IPS-20b (cell line): ENCODE measurements at regions not wholly inside any gene's neighbourhood (a gene's known extent, or its start where the extent isn't known, plus 50 kb on each side); places are given as distances from the start of the nearest gene placed in this dataset.

ENCODE experiments used
- H3K27ac ChIP-seq: one replicate; pipeline ENCODE4 v1.5.1; 2013; ENCODE audit warnings: low read length
- H3K27me3 ChIP-seq: 2 replicates; pipeline ENCODE4 v1.6.1; 2013; ENCODE audit warnings: mild to moderate bottlenecking, low read length, inconsistent platforms; ENCODE audit not compliant: insufficient read depth
- H3K36me3 ChIP-seq: 2 replicates; pipeline ENCODE4 v1.6.1; 2013; ENCODE audit warnings: low read depth, mild to moderate bottlenecking, inconsistent platforms, low read length, moderate library complexity; ENCODE audit not compliant: insufficient read depth
- H3K4me1 ChIP-seq: 2 replicates; pipeline ENCODE4 v1.6.1; 2013; ENCODE audit warnings: mild to moderate bottlenecking, control low read depth, inconsistent platforms, low read length, moderate library complexity; ENCODE audit not compliant: insufficient read depth
- H3K4me3 ChIP-seq: 2 replicates; pipeline ENCODE4 v1.5.1; 2013; ENCODE audit warnings: mild to moderate bottlenecking, low read length, inconsistent platforms
- H3K9ac ChIP-seq: 2 replicates; pipeline ENCODE4 v1.6.1; 2013; ENCODE audit warnings: low read depth, mild to moderate bottlenecking, inconsistent platforms, low read length, moderate library complexity
- H3K9me3 ChIP-seq: 2 replicates; pipeline ENCODE4 v1.6.1; 2013; ENCODE audit warnings: mild to moderate bottlenecking, low read depth, low read length, inconsistent platforms; ENCODE audit not compliant: insufficient read depth

DNA sequence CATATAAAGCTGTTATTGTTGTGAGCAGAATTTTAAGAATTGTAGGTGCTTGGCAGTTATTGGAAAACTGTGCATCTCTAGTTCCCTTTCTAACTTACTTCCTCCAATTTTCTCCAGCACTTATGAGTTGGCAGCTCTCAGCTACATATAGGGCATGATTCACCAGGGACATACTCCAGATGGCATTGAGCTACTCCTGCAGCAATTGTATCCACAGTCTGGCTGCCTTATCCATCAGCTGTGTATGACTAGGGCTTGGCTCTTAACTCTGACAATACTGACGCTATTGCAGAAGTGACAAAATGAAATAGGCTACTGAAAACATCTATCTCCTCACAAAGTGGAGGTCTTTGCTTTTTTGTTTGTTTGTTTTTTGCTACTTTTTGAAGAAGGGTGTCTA, 276.7 kb downstream of the POU4F1 start:
- Histone ChIP-seq H3K9me3 (no peaks in the 10 kb centered on the region), H3K27ac (no peak overlapping the region)

DNA sequence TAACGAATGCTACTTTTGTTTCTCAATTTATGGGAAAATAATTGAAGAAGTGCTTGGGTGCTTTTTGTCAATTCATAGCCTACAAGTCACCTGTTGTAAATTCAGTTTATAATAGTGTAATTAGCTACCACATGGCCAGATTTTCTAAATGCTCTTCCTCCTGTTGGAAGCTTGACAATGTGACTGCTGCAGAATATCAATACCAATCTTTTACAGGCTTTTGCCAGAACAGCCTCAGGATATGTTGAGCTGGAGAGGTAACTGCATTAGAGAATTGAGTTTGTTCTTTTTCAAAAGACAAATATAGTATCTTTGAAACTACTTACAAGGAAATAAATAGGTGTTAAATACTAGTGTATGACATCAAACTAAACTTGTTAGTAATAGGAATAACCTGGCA, 277.8 kb downstream of the POU4F1 start:
- Histone ChIP-seq H3K27ac (no peak overlapping the region), H3K4me1 (no peaks in the 10 kb centered on the region), H3K4me3 (no peak overlapping the region), H3K36me3 (no peaks in the 10 kb centered on the region), H3K9me3 (no peaks in the 10 kb centered on the region), H3K27me3 (no peaks in the 10 kb centered on the region), H3K9ac (no peak overlapping the region)

More for the DNA sequence above, 276.7 kb downstream of the POU4F1 start:
- Histone ChIP-seq H3K27me3 (no peaks in the 10 kb centered on the region), H3K9ac (no peak overlapping the region), H3K4me3 (no peak overlapping the region), H3K36me3 (no peaks in the 10 kb centered on the region), H3K4me1 (no peaks in the 10 kb centered on the region)

DNA sequence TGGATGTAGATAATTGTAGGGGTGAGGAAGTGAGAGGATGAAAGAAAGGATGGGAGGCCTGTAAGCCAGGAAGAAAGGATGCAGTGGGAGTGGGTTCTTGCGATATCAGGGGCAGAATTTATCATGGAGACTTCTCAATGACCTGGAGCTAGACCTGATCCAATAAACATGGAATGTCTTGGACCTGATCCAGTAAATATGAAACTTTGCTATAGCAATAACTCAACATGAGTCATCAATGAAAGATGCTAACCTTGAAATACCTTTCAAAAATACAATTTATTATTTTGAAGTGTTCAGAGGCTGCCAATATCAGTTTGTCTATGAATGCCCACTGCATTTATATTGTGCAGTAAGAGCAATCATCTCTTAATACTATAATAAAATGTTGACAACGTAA, 279.5 kb downstream of the POU4F1 start:
- no peak overlapping the region for H3K9ac ChIP-seq
- no peaks in the 10 kb centered on the region for H3K36me3 ChIP-seq
- no peaks in the 10 kb centered on the region for H3K9me3 ChIP-seq
- H3K4me3 ChIP-seq = no peak overlapping the region
- H3K4me1 ChIP-seq = no peaks in the 10 kb centered on the region
- no peaks in the 10 kb centered on the region for H3K27me3 ChIP-seq
- H3K27ac ChIP-seq = no peak overlapping the region

DNA sequence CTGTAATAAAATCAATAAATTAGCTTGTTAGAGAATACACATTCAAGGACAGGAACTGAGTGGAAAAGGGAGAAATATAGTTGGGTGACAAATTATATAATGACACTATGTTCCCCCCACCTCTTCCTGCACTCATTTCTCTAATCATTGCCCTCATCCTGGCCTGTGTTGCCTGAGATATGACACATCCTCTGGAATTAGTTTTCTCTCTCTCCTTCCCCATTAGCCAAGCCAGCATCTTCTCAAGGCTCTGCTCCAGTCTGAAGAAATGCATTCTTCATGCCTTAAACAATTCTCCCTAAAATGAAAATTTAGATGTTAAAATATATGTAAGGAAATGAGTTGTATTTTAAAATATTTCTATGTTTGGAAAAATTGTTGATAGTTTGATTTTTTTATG, 280.3 kb downstream of the POU4F1 start:
- no peaks in the 10 kb centered on the region for H3K4me1 ChIP-seq
- H3K9ac ChIP-seq = no peak overlapping the region
- no peak overlapping the region for H3K27ac ChIP-seq

DNA sequence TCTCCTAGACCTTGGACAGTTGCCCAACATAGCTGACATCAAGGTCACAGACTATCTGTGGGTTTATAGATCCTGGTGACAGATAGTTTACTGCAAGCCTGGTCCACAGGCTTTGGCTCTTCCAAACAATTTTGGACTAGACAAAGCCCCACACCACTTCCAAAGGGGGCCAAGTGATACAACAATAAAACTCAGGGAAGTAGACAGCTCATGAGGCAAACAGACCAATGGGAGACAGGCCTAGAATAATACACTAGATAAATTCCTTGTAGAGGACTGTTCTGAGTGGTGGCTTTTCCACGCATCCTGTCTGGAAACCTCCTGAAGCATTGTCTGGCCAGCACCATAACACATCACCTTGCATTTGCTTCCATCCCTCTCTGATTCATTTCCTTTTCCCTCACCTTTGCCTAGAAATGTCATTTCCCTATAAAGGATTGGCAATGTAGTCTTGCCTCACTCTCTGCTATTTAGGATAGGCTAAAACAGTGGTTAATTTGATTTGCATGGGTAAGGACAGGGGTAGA, 284.2 kb downstream of the POU4F1 start:
- Histone ChIP-seq H3K4me1 (no peaks in the 10 kb centered on the region), H3K9me3 (no peaks in the 10 kb centered on the region), H3K36me3 (no peaks in the 10 kb centered on the region), H3K9ac (no peak overlapping the region), H3K27ac (no peak overlapping the region), H3K27me3 (no peaks in the 10 kb centered on the region), H3K4me3 (no peak overlapping the region)

More for the DNA sequence above, 280.3 kb downstream of the POU4F1 start:
- H3K4me3 ChIP-seq = no peak overlapping the region
- no peaks in the 10 kb centered on the region for H3K36me3 ChIP-seq
- H3K9me3 ChIP-seq = no peaks in the 10 kb centered on the region
- H3K27me3 ChIP-seq = no peaks in the 10 kb centered on the region

DNA sequence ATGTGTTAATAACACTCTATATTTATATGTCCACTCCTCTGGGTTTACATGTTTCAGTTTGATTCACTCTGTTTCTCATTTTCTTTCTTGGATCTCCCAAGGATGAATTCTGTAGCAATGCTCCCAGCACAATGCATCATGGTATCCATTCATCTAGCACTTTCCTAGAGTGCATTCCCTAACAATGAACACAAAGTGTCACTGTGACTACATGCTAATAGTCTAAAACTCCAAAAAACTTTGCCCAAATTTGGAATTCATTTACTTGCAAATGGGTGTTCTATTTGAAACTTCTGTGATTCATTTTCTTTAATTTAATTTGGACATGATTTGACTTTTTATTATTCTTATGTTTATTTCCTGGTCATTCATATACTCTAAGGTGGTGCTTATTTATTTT, 286.3 kb downstream of the POU4F1 start:
- no peak overlapping the region for H3K9ac ChIP-seq

DNA sequence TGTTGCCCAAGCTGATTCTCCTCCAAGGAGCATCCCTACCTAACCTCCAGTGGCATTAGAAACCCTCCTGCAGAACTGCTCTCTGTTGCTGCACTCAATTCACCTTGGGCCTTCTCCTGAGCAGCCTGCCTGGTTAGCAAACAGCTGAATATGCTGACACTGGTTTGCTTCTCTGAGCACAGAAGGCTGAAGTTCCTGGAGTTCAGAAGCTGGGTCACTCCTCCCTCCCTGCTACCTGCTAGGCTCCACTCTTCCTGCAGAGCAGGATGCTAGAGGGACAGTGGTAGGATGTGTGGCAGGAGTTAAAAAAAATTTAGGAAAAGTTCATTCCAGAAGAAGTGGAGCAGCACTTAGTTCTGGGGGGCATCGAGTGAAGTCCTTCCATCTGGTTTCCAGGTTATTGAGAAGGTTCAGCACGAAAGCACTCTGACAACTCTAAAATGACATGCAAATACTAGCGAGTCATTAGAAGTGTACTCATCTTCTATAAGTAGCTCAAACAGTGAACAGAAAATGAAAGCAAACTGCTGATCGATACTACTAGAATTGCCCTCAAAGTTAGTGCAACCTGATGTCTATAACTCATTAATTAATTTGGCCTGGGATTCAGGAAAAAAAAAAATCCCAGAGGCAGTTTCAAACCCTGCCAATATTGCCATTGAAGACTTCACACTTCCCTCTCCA, 293.7 kb downstream of the POU4F1 start:
- no peak overlapping the region for H3K27ac ChIP-seq
- H3K27me3 ChIP-seq = no peaks in the 10 kb centered on the region
- no peak overlapping the region for H3K9ac ChIP-seq
- no peaks in the 10 kb centered on the region for H3K4me1 ChIP-seq
- H3K9me3 ChIP-seq = no peaks in the 10 kb centered on the region
- no peak overlapping the region for H3K4me3 ChIP-seq
- no peaks in the 10 kb centered on the region for H3K36me3 ChIP-seq

More for the DNA sequence above, 286.3 kb downstream of the POU4F1 start:
- Histone ChIP-seq H3K4me3 (no peak overlapping the region), H3K27ac (no peak overlapping the region), H3K9me3 (no peaks in the 10 kb centered on the region), H3K4me1 (no peaks in the 10 kb centered on the region), H3K27me3 (no peaks in the 10 kb centered on the region), H3K36me3 (no peaks in the 10 kb centered on the region)

DNA sequence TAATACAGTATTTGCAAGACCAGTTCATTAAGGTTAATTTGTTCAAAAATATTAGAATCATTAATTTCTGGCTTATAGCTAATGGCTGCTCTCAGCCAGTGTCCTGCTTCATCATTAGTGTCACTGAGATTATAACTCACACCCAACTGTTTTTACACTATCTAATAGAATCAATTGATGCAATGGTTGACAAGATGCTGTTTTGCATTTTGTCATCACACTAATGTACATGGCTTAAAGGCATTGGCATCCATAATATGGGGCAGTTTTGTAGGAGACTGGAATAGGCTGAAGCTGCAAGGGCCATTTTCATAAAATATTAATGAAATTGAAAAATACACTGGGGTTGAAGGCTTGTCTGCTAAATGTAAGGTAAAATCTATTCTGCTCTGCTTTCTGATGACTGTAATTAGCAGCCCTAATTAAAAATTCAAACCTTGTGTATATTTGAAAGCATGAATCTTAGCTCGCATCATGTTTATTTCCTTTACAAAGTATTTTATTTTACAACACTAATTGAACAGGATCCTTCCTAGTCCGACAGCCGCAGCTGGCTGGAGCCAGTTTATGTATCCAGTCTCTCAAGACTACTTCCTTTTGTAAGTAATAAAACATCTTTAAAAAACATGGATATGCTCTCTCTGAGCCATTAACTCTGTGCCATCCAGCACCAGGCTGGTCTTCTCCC, 296.7 kb downstream of the POU4F1 start:
- Histone ChIP-seq H3K27me3 (no peaks in the 10 kb centered on the region), H3K36me3 (no peaks in the 10 kb centered on the region), H3K27ac (no peak overlapping the region)

DNA sequence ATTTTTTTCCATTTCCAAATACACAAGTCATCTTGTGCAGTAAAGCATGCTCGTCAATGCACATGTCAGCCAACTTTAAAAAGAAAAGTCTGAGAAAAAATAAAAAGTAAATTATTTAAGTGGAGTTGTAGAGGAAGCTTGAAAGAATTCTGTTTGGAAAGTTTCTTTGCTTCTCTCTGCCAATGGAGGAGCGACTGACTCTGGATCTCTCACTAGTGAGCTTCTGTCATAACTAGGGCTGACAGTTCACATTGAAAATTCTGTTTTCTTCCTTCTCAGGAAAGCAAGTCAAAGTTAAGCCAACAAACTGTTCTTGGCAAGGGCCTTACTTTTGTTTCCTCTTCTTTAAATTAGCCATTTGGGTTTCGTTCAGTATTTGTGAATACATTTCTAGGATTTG, 298.2 kb downstream of the POU4F1 start:
- H3K9me3 ChIP-seq = no peaks in the 10 kb centered on the region
- no peak overlapping the region for H3K27ac ChIP-seq
- no peaks in the 10 kb centered on the region for H3K36me3 ChIP-seq
- no peak overlapping the region for H3K4me3 ChIP-seq
- no peaks in the 10 kb centered on the region for H3K4me1 ChIP-seq
- H3K27me3 ChIP-seq = no peaks in the 10 kb centered on the region
- H3K9ac ChIP-seq = no peak overlapping the region

More for the DNA sequence above, 296.7 kb downstream of the POU4F1 start:
- Histone ChIP-seq H3K4me3 (no peak overlapping the region), H3K9me3 (no peaks in the 10 kb centered on the region), H3K4me1 (no peaks in the 10 kb centered on the region), H3K9ac (no peak overlapping the region)

DNA sequence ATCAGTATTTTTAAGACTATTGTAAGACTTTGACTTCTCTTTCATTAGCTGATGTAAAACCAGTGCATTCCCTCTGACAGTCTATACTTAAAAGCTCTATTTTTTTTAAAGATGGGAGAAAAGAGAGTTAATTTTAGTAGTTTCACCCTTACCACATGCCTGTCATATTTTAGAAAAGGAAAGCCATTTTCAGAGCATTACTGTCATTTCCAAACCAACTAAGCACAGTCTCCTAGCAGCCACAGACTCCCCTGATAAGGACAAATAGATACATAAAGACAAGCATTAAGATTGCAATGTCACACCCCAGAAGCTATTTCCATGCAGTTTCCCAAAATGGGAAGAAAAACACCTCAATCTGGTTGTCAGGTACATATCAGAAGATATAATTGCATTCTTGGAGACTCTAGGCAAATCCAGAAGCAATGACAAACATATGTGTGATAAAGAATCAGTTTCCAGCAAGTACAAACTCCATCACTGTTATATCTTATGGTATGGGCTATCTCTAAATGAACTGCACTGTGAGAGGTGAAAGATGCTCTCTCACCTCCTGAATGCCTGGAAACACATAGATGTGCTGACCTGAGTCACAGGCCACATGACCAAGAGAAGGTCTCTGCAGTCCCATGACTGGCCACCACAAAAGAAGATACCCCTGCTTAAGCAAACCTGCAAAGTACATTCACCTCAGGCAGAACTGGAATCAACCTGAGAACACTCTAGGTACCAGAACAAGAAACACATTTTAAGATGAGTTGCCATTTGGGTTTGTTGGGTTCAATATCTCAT, 303.3 kb downstream of the POU4F1 start:
- Histone ChIP-seq H3K9ac (no peak overlapping the region), H3K27ac (no peak overlapping the region), H3K9me3 (no peaks in the 10 kb centered on the region), H3K36me3 (no peaks in the 10 kb centered on the region), H3K4me1 (no peaks in the 10 kb centered on the region), H3K4me3 (no peak overlapping the region), H3K27me3 (no peaks in the 10 kb centered on the region)

DNA sequence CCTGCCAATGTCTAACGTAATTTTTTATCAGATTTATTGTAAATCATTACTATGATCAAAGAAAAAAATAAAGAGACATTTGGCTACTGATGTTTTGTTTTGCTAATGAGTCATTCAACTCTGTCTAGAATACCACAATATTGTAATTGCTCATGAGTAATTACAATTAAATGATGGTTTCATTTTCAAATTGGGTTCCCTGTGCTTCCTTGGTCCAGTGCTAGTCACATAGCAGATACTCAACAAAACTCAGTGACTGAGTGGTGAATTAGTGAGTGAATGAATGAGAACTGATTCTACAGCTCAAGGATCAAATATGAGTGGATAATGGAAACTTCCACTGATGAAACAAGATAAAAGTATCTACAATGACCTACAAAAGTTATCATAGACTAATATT, 304.7 kb downstream of the POU4F1 start:
- H3K4me1 ChIP-seq = no peaks in the 10 kb centered on the region
- H3K9me3 ChIP-seq = no peaks in the 10 kb centered on the region
- no peaks in the 10 kb centered on the region for H3K27me3 ChIP-seq
- H3K9ac ChIP-seq = no peak overlapping the region
- no peak overlapping the region for H3K4me3 ChIP-seq
- no peak overlapping the region for H3K27ac ChIP-seq
- H3K36me3 ChIP-seq = no peaks in the 10 kb centered on the region
